ENCODE measurements at regions not wholly inside any gene's neighbourhood (a gene's known extent, or its start where the extent isn't known, plus 50 kb on each side); places are given as distances from the start of the nearest gene placed in this dataset.

GRCh38 chr2:221318376-221319130 is 253.6 kb downstream of the EPHA4 start:
- DNase-seq (ENCODE audit: low read depth), result no peak
- TF ChIP-seq, protein P1, sequence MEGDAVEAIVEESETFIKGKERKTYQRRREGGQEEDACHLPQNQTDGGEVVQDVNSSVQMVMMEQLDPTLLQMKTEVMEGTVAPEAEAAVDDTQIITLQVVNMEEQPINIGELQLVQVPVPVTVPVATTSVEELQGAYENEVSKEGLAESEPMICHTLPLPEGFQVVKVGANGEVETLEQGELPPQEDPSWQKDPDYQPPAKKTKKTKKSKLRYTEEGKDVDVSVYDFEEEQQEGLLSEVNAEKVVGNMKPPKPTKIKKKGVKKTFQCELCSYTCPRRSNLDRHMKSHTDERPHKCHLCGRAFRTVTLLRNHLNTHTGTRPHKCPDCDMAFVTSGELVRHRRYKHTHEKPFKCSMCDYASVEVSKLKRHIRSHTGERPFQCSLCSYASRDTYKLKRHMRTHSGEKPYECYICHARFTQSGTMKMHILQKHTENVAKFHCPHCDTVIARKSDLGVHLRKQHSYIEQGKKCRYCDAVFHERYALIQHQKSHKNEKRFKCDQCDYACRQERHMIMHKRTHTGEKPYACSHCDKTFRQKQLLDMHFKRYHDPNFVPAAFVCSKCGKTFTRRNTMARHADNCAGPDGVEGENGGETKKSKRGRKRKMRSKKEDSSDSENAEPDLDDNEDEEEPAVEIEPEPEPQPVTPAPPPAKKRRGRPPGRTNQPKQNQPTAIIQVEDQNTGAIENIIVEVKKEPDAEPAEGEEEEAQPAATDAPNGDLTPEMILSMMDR (IDR thresholded peaks at IDR 0.05; ENCODE audit: insufficient read depth, low read length, poor library complexity, severe bottlenecking), result no peak
- no peak overlapping the region for H3K4me3 ChIP-seq (ENCODE audit: low read depth, low read length)
- no peaks in the 10 kb centered on the region for H3K36me3 ChIP-seq (ENCODE audit: control insufficient read depth, insufficient read depth, low read length)
- no peaks in the 10 kb centered on the region for H3K27me3 ChIP-seq (ENCODE audit: control insufficient read depth, insufficient read depth, low read length)

- Histone ChIP-seq H3K36me3 (ENCODE audit: control insufficient read depth, insufficient read depth, low read length) (no peaks in the 10 kb centered on the region), H3K4me3 (ENCODE audit: low read depth, low read length) (no peak overlapping the region), H3K27me3 (ENCODE audit: control insufficient read depth, insufficient read depth, low read length) (no peaks in the 10 kb centered on the region)
- DNase-seq (ENCODE audit: low read depth), result peak; percentile 38
- TF ChIP-seq, protein P1 (IDR thresholded peaks at IDR 0.05; ENCODE audit: insufficient read depth, low read length, poor library complexity, severe bottlenecking), result no peak
These were observed 249.4 kb downstream of the EPHA4 start for GRCh38 chr2:221322741-221323140.

DNA sequence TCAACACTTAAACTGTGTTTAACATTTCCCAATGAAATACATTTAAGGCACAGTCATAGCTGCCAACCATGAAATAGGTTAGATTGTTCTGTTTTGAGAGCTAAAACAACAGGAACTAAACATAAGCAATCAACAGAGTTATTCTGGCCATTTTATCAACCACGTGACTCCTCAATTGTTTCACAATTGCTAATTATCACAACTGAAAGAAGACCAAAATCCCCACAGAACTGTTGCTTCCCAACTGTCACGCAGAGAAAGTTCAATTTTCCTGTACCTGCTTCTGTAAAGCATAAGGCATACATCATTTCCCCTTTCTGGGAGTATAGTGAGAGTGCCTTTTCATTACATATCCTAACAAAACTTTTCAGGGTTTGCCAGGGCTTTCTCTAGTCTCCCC is 248.6 kb downstream of the EPHA4 start:
- TF ChIP-seq, protein P1 (IDR thresholded peaks at IDR 0.05; ENCODE audit: insufficient read depth, low read length, poor library complexity, severe bottlenecking), result no peak
- DNase-seq (ENCODE audit: low read depth), result no peak
- no peaks in the 10 kb centered on the region for H3K36me3 ChIP-seq (ENCODE audit: control insufficient read depth, insufficient read depth, low read length)
- H3K4me3 ChIP-seq (ENCODE audit: low read depth, low read length), result no peak overlapping the region
- H3K27me3 ChIP-seq (ENCODE audit: control insufficient read depth, insufficient read depth, low read length), result no peaks in the 10 kb centered on the region

DNA sequence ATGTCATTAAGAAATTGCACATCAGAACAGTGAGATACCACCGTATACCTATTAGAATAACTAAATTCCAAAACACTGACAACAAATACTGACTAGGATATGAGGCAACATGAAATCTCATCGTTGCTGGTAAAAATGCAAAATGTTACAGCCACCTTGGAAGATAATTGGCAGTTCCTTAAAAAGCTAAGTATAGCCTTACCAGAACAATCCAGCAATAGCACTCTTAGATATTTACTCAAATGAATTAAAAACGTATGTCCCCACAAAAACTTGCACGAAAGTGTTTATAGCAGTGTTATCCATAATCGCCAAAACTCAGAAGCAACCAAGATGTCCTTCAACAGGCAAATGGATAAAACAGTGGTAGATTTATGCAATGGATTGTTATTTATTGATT is 241.7 kb downstream of the EPHA4 start:
- no peak overlapping the region for H3K4me3 ChIP-seq (ENCODE audit: low read depth, low read length)
- no peak for DNase-seq (ENCODE audit: low read depth)
- no peaks in the 10 kb centered on the region for H3K27me3 ChIP-seq (ENCODE audit: control insufficient read depth, insufficient read depth, low read length)
- TF ChIP-seq, protein P1 (IDR thresholded peaks at IDR 0.05; ENCODE audit: insufficient read depth, low read length, poor library complexity, severe bottlenecking), result no peak
- H3K36me3 ChIP-seq (ENCODE audit: control insufficient read depth, insufficient read depth, low read length), result no peaks in the 10 kb centered on the region

- Histone ChIP-seq H3K4me3 (ENCODE audit: low read depth, low read length) (no peak overlapping the region), H3K36me3 (ENCODE audit: control insufficient read depth, insufficient read depth, low read length) (no peaks in the 10 kb centered on the region), H3K27me3 (ENCODE audit: control insufficient read depth, insufficient read depth, low read length) (no peaks in the 10 kb centered on the region)
- DNase-seq (ENCODE audit: low read depth), result no peak
- TF ChIP-seq, protein P1 (IDR thresholded peaks at IDR 0.05; ENCODE audit: insufficient read depth, low read length, poor library complexity, severe bottlenecking), result no peak
These were observed 237.5 kb downstream of the EPHA4 start for GRCh38 chr2:221334481-221335218.

Measured in kidney epithelial cell (primary cell).